ENCODE measurements at regions not wholly inside any gene's neighbourhood (a gene's known extent, or its start where the extent isn't known, plus 50 kb on each side); places are given as distances from the start of the nearest gene placed in this dataset.

DNA sequence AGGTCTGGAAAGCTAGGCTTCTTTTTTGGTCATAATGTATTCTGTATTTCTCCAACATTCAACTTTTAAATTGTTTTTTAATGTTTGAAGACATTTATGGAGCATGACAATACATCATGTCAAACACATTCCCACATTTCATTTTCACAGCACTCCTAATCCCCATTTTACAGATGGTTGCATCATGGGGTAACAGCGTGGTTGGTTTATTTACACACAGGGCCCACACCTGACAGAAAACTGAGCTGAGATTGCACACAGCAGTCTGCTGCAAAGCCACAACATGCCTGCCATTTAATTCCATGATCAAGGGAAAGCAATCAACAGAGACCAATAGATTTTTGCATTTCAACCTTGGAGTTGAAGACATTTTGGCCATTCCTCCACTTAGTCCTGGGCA lies 335.7 kb upstream of the MGAT5 start:
- Histone ChIP-seq H3K27me3 (ENCODE audit: control insufficient read depth, insufficient read depth, low read length) (no peaks in the 10 kb centered on the region), H3K4me3 (ENCODE audit: low read depth, low read length) (no peak overlapping the region), H3K36me3 (ENCODE audit: control insufficient read depth, insufficient read depth, low read length) (no peaks in the 10 kb centered on the region)
- TF ChIP-seq, protein P1, sequence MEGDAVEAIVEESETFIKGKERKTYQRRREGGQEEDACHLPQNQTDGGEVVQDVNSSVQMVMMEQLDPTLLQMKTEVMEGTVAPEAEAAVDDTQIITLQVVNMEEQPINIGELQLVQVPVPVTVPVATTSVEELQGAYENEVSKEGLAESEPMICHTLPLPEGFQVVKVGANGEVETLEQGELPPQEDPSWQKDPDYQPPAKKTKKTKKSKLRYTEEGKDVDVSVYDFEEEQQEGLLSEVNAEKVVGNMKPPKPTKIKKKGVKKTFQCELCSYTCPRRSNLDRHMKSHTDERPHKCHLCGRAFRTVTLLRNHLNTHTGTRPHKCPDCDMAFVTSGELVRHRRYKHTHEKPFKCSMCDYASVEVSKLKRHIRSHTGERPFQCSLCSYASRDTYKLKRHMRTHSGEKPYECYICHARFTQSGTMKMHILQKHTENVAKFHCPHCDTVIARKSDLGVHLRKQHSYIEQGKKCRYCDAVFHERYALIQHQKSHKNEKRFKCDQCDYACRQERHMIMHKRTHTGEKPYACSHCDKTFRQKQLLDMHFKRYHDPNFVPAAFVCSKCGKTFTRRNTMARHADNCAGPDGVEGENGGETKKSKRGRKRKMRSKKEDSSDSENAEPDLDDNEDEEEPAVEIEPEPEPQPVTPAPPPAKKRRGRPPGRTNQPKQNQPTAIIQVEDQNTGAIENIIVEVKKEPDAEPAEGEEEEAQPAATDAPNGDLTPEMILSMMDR (IDR thresholded peaks at IDR 0.05; ENCODE audit: insufficient read depth, low read length, poor library complexity, severe bottlenecking), result no peak
- DNase-seq (ENCODE audit: low read depth), result no peak

DNA sequence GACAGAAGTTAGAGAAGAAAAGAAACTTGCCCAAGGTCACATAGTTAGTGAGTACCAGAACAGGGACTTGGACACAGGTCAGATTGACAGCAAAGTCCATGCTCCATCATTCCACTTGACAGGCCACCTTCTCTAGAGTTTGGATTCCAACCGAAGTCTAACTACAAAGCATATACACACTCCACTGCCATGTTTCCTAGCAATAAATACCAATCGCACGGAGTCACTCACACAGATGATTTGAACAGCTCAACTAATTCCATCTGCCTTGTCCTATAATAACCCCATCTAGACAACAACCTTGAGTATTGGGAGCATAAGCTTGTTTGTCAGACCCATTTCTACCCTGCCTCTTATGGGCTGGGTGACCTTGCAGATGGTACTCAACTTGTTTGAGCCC lies 334.6 kb upstream of the MGAT5 start:
- TF ChIP-seq, protein P1 (IDR thresholded peaks at IDR 0.05; ENCODE audit: insufficient read depth, low read length, poor library complexity, severe bottlenecking), result no peak
- no peaks in the 10 kb centered on the region for H3K27me3 ChIP-seq (ENCODE audit: control insufficient read depth, insufficient read depth, low read length)
- no peak overlapping the region for H3K4me3 ChIP-seq (ENCODE audit: low read depth, low read length)
- no peak for DNase-seq (ENCODE audit: low read depth)
- H3K36me3 ChIP-seq (ENCODE audit: control insufficient read depth, insufficient read depth, low read length), result no peaks in the 10 kb centered on the region

DNA sequence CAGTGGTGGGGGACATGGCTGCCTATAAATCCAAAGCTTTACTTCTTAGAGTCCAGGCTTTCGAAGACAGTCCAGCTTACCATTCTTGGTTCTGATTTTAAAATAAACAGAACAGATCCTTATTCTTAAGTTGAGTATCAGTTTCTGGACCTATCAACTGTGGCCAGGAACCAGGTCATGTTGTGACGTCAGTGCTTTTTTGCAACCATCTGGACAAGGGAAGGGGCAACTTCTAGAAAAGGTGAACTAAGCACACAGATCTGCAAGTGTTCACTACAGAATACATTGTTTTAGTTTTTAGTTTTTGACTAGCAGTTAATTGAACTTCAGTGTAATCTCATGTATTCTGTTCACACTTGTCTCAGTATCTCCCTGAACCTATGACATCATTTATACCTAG lies 326.0 kb upstream of the MGAT5 start:
- Histone ChIP-seq H3K36me3 (ENCODE audit: control insufficient read depth, insufficient read depth, low read length) (no peaks in the 10 kb centered on the region), H3K4me3 (ENCODE audit: low read depth, low read length) (no peak overlapping the region), H3K27me3 (ENCODE audit: control insufficient read depth, insufficient read depth, low read length) (no peaks in the 10 kb centered on the region)
- TF ChIP-seq, protein P1 (IDR thresholded peaks at IDR 0.05; ENCODE audit: insufficient read depth, low read length, poor library complexity, severe bottlenecking), result no peak
- no peak for DNase-seq (ENCODE audit: low read depth)

DNA sequence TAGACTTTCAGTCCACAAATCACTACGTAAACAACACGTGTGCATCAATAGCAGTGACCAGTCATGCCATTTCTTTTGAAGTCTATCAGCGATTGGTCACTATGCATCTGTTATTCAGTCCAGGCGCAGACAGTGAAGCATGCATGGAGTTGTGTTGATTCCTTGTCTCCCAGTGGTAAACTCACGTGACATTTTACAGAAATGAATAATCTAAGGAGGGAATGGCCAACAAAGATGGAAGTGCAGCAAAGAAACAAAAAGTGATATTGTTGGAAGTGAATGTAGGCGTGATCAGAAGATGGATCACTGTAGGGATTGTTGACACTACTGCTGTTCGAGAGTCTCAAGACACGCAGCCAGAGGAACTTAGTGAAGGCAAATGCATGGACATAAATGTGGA lies 317.8 kb upstream of the MGAT5 start:
- H3K4me3 ChIP-seq (ENCODE audit: low read depth, low read length), result no peak overlapping the region
- H3K27me3 ChIP-seq (ENCODE audit: control insufficient read depth, insufficient read depth, low read length), result no peaks in the 10 kb centered on the region
- TF ChIP-seq, protein P1 (IDR thresholded peaks at IDR 0.05; ENCODE audit: insufficient read depth, low read length, poor library complexity, severe bottlenecking), result no peak
- DNase-seq (ENCODE audit: low read depth), result no peak
- H3K36me3 ChIP-seq (ENCODE audit: control insufficient read depth, insufficient read depth, low read length), result no peaks in the 10 kb centered on the region

DNA sequence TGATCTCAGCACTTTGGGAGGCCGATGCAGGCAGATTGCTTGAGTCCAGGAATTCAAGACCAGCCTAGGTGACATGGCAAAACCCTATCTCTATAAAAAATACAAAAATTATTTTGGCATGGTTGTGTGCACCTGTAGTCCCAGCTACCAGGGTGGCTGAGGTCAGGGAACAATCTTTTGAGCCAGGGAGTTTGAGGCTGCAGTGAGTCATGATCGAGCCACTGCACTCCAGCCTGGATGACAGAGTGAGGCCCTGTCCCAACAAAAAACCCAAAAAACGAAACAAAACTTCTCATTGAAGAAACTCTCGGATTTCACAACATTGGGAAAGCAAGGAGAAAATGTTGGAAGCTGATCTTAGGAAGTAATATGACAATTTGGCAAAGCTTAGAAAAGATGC lies 317.3 kb upstream of the MGAT5 start:
- DNase-seq (ENCODE audit: low read depth), result no peak
- Histone ChIP-seq H3K36me3 (ENCODE audit: control insufficient read depth, insufficient read depth, low read length) (no peaks in the 10 kb centered on the region), H3K4me3 (ENCODE audit: low read depth, low read length) (no peak overlapping the region), H3K27me3 (ENCODE audit: control insufficient read depth, insufficient read depth, low read length) (no peaks in the 10 kb centered on the region)
- TF ChIP-seq, protein P1 (IDR thresholded peaks at IDR 0.05; ENCODE audit: insufficient read depth, low read length, poor library complexity, severe bottlenecking), result no peak

DNA sequence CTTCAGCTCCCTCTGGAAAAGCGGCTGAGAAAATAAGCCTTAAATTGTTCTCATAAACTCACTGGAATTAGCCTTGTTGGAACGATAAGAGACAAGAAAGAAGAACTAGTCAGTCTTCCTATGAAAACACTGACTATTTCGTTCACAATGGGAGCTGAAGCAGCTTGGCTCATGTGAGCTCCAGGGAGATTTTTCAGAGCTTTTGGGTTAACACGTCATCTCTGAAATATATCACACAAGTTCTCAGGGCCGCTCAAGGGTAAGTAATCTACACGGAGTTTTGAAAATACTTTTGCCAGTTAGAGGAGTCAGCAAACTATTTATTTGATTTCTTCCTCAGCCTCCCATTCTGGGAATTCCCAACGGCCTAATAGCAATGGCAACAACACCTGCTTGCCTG lies 316.2 kb upstream of the MGAT5 start:
- TF ChIP-seq, protein P1 (IDR thresholded peaks at IDR 0.05; ENCODE audit: insufficient read depth, low read length, poor library complexity, severe bottlenecking), result no peak
- Histone ChIP-seq H3K4me3 (ENCODE audit: low read depth, low read length) (no peak overlapping the region), H3K27me3 (ENCODE audit: control insufficient read depth, insufficient read depth, low read length) (no peaks in the 10 kb centered on the region), H3K36me3 (ENCODE audit: control insufficient read depth, insufficient read depth, low read length) (no peaks in the 10 kb centered on the region)
- no peak for DNase-seq (ENCODE audit: low read depth)

Data from kidney epithelial cell (primary cell).